ENCODE measurements at regions not wholly inside any gene's neighbourhood (a gene's known extent, or its start where the extent isn't known, plus 50 kb on each side); places are given as distances from the start of the nearest gene placed in this dataset.

GRCh38 chr1:105632342-105633196, 1423.9 kb upstream of the PRMT6 start (continued):
- TF ChIP-seq ZNF816 (CRISPR knock-in tag; IDR thresholded peaks at IDR 0.05; ENCODE audit: borderline replicate concordance) (no peak), ZBTB8A (CRISPR knock-in tag; IDR thresholded peaks at IDR 0.05; ENCODE audit: borderline replicate concordance, low read depth) (no peak), FOXA1 (IDR thresholded peaks at IDR 0.05) (no peak), FOXA1 (CRISPR knock-in tag; IDR thresholded peaks at IDR 0.05) (peak; percentile 95), PATZ1 (CRISPR knock-in tag; IDR thresholded peaks at IDR 0.05) (peak; percentile 46), MAZ (IDR thresholded peaks at IDR 0.05; ENCODE audit: borderline replicate concordance, low read depth, low read length) (no peak), MAZ (CRISPR knock-in tag; IDR thresholded peaks at IDR 0.05; ENCODE audit: low read depth) (no peak), NFYC (CRISPR knock-in tag; IDR thresholded peaks at IDR 0.05) (peak; percentile 32; the same call in 1 of the 2 replicates), ZNF589 (CRISPR knock-in tag; conservative IDR thresholded peaks at IDR 0.05) (no peak), ZBTB1 (CRISPR knock-in tag; IDR thresholded peaks at IDR 0.05; ENCODE audit: borderline replicate concordance) (no peak), MEF2D (CRISPR knock-in tag; IDR thresholded peaks at IDR 0.05) (peak; percentile 49), TBP (CRISPR knock-in tag; IDR thresholded peaks at IDR 0.05) (no peak), ZNF850 (CRISPR knock-in tag; conservative IDR thresholded peaks at IDR 0.05) (no peak), BRCA1 (CRISPR knock-in tag; IDR thresholded peaks at IDR 0.05) (no peak; the same call in 1 of the 2 replicates), ZNF260 (CRISPR knock-in tag; IDR thresholded peaks at IDR 0.05; ENCODE audit: borderline replicate concordance, low read depth) (no peak), ASH2L (IDR thresholded peaks at IDR 0.05; ENCODE audit: insufficient read length, low read depth, low read length) (peak; percentile 93), TEAD2 (CRISPR knock-in tag; IDR thresholded peaks at IDR 0.05) (0 out of 2 replicates have a peak, but pooled peaks have one; percentile 41), XRCC5 (optimal IDR thresholded peaks at IDR 0.05; ENCODE audit: low read length) (peak; percentile 59), TBX2 (CRISPR knock-in tag; IDR thresholded peaks at IDR 0.05; ENCODE audit: borderline replicate concordance) (peak; percentile 92), NFIC (IDR thresholded peaks at IDR 0.05; ENCODE audit: low read length) (peak; percentile 2; the same call in 1 of the 2 replicates), HNRNPL (IDR thresholded peaks at IDR 0.05; ENCODE audit: low read depth, low read length) (no peak), FLYWCH1 (CRISPR knock-in tag; IDR thresholded peaks at IDR 0.05) (no peak), GATAD1 (CRISPR knock-in tag; IDR thresholded peaks at IDR 0.05) (peak; percentile 44), NR3C1 (CRISPR knock-in tag; IDR thresholded peaks at IDR 0.05) (no peak), ZFP36 (IDR thresholded peaks at IDR 0.05; ENCODE audit: borderline replicate concordance, low read depth, low read length, partially characterized antibody) (no peak)
- TF ChIP-seq, protein P1, sequence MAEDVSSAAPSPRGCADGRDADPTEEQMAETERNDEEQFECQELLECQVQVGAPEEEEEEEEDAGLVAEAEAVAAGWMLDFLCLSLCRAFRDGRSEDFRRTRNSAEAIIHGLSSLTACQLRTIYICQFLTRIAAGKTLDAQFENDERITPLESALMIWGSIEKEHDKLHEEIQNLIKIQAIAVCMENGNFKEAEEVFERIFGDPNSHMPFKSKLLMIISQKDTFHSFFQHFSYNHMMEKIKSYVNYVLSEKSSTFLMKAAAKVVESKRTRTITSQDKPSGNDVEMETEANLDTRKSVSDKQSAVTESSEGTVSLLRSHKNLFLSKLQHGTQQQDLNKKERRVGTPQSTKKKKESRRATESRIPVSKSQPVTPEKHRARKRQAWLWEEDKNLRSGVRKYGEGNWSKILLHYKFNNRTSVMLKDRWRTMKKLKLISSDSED (CRISPR knock-in tag; IDR thresholded peaks at IDR 0.05), result no peak
- TF ChIP-seq, protein P2, sequence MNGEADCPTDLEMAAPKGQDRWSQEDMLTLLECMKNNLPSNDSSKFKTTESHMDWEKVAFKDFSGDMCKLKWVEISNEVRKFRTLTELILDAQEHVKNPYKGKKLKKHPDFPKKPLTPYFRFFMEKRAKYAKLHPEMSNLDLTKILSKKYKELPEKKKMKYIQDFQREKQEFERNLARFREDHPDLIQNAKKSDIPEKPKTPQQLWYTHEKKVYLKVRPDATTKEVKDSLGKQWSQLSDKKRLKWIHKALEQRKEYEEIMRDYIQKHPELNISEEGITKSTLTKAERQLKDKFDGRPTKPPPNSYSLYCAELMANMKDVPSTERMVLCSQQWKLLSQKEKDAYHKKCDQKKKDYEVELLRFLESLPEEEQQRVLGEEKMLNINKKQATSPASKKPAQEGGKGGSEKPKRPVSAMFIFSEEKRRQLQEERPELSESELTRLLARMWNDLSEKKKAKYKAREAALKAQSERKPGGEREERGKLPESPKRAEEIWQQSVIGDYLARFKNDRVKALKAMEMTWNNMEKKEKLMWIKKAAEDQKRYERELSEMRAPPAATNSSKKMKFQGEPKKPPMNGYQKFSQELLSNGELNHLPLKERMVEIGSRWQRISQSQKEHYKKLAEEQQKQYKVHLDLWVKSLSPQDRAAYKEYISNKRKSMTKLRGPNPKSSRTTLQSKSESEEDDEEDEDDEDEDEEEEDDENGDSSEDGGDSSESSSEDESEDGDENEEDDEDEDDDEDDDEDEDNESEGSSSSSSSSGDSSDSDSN (CRISPR knock-in tag; IDR thresholded peaks at IDR 0.05), result no peak
